GM21390 (cell line): ENCODE measurements at regions not wholly inside any gene's neighbourhood (a gene's known extent, or its start where the extent isn't known, plus 50 kb on each side); places are given as distances from the start of the nearest gene placed in this dataset.
"Not testable (repeated sequence)": the region's sequence is repeated elsewhere in the genome, so short reads cannot be mapped to it uniquely, and the experiment has no call there.

Experiments
- ATAC-seq: cut with Tn5 transposase; IDR thresholded peaks from one replicate; pipeline ENCODE4 v1.9.1; 2021; ENCODE audit not compliant: unreplicated experiment

GRCh38 chr13:50406831-50407230 is 391.6 kb downstream of the KCNRG start:
- no peak for ATAC-seq

GRCh38 chr13:50408068-50408467 is 392.8 kb downstream of the KCNRG start:
- ATAC-seq, result no peak

GRCh38 chr13:50409220-50409619 is 394.0 kb downstream of the KCNRG start:
- no peak for ATAC-seq

GRCh38 chr13:50410921-50411746 is 395.9 kb downstream of the KCNRG start:
- no peak for ATAC-seq

- ATAC-seq, result no peak
These were observed 396.9 kb downstream of the KCNRG start for GRCh38 chr13:50412046-50412617.

- no peak for ATAC-seq
These were observed 399.4 kb downstream of the KCNRG start for GRCh38 chr13:50414640-50415039.

GRCh38 chr13:50415428-50415827 is 400.2 kb downstream of the KCNRG start:
- ATAC-seq, result no peak

- no peak for ATAC-seq
These were observed 402.4 kb downstream of the KCNRG start for GRCh38 chr13:50417597-50417996.

- ATAC-seq, result no peak
These were observed 404.2 kb downstream of the KCNRG start for GRCh38 chr13:50419331-50419865.

GRCh38 chr13:50419896-50420295 is 404.7 kb downstream of the KCNRG start:
- ATAC-seq, result no peak

GRCh38 chr13:50420718-50421472 is 405.7 kb downstream of the KCNRG start:
- no peak for ATAC-seq

GRCh38 chr13:50421473-50422130 is 406.4 kb downstream of the KCNRG start:
- no peak for ATAC-seq

- no peak for ATAC-seq
These were observed 407.2 kb downstream of the KCNRG start for GRCh38 chr13:50422181-50423148.

GRCh38 chr13:50424993-50425392 is 409.7 kb downstream of the KCNRG start:
- ATAC-seq, result no peak

GRCh38 chr13:50425772-50426171 is 410.5 kb downstream of the KCNRG start:
- ATAC-seq, result no peak

GRCh38 chr13:50426927-50427326 is 411.7 kb downstream of the KCNRG start:
- no peak for ATAC-seq

GRCh38 chr13:50427511-50427910 is 412.3 kb downstream of the KCNRG start:
- ATAC-seq, result not testable (repeated sequence)

GRCh38 chr13:50428183-50428877 is 413.1 kb downstream of the KCNRG start:
- ATAC-seq, result no peak

- no peak for ATAC-seq
These were observed 408.5 kb downstream of the DLEU7 start for GRCh38 chr13:50435011-50435410.
